Suppressor macrophage treated with lipopolysaccharide for 4 hours (primary cell): ENCODE measurements at regions not wholly inside any gene's neighbourhood (a gene's known extent, or its start where the extent isn't known, plus 50 kb on each side); places are given as distances from the start of the nearest gene placed in this dataset.
"Not testable (repeated sequence)": the region's sequence is repeated elsewhere in the genome, so short reads cannot be mapped to it uniquely, and the experiment has no call there.

Source experiments
- DNase-seq: peaks from one replicate; pipeline ENCODE4 v3.0.0-alpha.2; 2020

DNA sequence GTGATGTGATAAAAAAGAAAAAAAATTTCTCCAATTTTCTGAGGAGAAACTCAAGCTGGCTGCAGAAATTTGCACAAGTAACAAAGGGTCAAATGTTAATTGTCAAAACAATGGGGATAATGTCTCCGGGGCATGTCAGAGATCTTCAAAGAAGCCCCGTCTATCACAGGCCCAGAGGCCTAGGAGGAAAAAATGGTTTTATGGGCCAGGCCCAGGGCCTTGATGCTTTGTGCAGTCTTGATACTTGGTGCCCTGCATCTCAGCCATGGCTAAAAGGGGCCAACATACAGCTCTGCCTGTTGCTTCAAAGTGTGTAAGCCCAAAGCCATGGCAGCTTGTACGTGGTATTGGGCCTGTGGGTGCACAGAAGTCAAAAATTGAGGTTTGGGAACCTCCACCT is 961.0 kb downstream of the FAM133A start:
- no peak for DNase-seq

DNA sequence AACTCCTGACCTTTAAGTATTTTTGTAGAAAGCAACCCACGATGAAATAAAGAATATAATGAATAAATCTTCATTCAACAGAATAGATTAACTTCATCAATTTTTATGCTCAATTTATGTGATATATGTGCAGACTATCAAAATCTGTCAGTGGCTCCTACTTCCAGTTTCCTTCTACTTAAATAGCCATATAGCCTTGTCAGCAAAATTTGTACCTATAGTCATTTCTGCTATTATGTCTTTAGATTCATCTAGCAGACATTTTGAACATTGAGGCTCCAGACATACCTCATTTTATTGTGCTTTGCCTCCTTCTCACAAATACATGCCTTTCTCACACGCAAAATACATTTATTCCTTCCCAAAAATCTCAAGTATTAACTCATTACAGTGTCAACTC is 971.7 kb downstream of the FAM133A start:
- no peak for DNase-seq

DNA sequence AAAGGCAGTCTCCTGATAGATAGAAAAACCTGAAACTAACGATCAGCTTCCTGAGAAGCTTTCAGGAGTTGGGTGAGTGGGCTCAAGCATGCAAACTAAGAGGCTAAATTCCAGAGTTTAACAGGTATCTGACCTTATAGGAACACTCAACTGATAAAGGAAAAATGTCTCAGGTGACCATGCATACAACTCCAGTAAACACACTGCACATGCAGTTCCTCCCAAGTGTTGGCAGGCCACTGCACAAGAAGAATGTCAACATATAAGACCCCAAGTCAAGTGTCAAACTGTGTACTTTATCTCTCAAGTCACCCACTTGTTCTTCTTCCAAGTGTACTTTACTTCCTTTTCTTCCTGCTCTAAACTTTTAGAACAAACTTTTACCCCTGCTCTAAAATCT is 981.2 kb downstream of the FAM133A start:
- DNase-seq, result no peak

DNA sequence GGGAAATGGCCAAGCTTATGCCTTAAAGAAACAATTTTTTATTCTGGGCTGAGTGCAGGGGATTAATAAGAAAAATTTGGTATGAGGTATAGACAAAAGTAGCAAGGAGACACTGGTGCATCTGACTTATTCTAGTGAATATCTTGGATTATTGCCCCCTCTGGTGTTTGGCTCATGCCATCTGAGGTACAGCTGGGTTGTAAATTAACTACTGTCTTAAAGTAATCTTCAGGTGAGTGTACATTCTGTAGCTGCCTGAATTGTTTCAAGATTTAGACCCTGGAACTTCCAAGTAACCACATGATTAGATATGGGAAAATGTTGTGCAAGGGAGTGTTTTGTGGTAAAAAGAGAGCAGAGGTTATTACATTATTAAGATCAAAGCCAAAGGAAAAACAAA is 988.7 kb downstream of the FAM133A start:
- no peak for DNase-seq

DNA sequence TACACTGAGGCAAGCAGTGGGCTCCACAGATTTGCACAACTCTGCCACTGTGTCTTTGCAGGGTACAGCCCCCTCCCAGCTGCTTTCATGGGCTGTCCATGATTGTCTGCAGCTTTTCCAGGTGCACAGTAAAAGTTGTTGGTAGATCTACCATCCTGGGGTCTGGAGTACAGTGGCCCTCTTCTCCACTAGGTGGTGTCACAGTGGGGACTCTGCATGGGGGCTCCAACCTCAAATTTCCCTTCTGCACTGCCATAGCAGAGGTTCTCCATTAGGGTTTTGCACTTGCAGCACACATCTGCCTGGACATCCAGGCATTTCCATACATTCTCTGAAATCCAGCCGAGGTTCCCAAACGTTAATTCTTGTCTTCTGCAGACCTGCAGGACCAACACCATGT is 1002.3 kb downstream of the FAM133A start:
- no peak for DNase-seq

DNA sequence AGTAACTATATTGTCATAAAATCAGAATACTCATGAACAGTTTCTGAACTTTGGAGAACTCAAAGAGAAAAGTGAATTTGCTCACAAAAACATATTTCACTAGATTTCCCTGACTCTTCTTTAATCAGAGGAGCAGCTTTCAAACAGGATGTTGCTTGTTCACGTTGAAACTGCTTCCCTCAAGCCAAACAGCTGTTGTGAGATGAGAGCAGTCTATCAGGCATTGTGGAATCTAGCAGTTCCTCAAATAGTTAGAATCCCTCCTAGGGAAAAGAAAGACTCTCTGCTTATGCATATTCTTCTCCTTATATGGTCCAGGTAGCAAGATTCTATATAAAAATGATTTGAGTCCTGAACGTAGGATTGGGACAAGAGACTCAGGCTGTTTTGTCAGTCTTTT is 1012.1 kb downstream of the FAM133A start:
- DNase-seq, result no peak

DNA sequence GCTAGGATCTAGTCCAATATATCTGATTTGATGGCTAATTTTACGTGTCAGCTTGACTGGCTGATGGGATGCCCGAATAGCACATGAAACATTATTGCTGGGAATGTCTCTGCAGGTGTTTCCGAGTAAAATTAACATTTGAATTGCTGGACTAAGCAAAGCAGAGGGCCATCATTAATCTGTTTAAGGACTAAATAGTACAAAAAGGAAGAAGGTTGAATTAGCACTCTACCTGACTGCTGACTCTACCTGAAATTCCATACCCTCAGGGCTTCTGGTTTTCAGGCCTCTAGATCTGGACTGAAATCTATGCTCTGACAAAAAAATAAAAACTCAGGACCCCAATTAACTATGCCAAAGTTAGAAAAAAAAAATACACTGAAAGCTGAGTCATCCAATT is 1021.9 kb downstream of the FAM133A start:
- DNase-seq, result no peak

DNA sequence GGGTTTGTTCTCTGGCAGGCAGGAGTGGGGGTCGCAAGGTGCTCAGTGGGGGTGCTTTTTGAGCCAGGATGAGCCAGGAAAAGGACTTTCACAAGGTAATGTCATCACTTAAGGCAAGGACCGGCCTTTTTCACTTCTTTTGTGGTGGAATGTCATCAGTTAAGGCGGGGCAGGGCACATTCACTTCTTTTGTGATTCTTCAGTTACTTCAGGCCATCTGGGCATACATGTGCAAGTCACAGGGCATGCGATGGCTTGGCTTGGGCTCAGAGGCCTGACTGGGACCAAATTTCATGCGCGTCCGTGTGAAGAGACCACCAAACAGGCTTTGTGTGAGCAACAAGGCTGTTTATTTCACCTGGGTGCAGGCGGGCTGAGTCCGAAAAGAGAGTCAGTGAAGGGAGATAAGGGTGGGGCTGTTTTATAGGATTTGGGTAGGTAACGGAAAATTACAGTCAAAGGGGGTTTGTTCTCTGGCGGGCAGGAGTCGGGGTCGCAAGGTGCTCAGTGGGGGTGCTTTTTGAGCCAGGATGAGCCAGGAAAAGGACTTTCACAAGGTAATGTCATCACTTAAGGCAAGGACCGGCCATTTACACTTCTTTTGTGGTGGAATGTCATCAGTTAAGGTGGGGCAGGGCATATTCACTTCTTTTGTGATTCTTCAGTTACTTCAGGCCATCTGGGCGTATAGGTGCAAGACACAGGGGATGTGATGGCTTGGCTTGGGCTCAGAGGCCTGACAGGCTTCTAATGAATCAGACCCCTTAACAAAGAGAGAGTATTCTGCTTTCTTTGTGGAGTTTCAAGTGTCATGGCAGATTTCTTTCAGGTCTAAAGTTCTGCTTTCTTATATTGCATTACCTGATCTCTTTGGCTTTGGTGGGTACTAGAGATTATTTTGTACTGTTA is 1030.6 kb downstream of the FAM133A start:
- DNase-seq, result not testable (repeated sequence)

DNA sequence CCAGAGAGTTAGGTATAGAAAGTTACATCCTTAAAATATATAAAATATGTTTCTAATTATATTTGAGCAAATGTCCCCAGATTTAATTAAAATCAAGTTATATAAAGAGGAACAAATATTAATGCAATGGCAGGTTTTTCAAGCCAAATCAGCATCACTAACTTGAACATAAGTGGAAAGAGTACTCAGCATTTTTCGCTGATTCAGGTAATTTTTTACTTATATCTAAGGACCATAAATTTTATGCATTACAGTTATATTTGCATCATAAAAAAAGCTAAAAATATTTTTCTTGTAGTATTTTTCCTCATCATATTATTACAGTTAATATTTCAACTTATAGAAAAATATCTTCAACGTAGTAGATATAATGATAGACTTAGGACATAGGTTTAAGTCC is 1047.4 kb downstream of the FAM133A start:
- no peak for DNase-seq

DNA sequence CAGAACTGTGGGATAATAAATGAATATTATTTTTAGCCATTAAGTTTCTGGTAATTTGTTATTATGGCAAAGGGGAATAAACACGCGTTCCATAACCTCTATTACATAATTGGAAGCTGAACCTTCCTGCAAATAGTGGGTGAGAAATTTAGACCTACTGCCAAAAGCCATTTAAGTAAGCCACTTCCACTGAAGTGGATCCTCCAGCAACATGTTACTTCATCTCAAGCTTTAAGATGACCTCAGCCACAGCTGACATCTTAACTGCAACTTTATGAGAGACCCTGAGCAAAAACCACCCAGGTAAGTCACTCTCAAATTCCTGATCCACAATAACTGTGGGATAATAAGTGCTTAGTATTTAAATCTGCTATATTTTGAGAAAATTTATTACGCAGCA is 1048.6 kb downstream of the FAM133A start:
- no peak for DNase-seq

DNA sequence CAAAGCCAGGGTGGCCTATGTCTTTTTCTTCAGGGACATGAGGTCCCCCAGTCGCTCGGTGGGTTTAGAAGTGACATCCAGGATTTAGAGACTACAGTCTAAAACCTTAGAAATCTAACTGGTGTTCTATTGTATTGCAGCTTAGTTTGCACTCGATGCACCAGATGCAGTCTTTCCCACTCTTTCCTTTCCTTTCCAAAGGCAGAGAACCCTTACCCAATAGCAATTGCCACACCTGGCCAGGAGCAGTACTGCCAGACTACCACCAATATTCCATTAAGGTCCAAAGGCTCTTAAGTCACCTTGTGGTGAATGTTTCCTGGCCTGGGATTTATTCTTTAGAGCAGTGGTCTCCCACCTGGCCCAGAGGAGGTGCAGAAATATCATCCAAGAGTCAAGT is 1068.8 kb downstream of the FAM133A start:
- DNase-seq, result no peak

DNA sequence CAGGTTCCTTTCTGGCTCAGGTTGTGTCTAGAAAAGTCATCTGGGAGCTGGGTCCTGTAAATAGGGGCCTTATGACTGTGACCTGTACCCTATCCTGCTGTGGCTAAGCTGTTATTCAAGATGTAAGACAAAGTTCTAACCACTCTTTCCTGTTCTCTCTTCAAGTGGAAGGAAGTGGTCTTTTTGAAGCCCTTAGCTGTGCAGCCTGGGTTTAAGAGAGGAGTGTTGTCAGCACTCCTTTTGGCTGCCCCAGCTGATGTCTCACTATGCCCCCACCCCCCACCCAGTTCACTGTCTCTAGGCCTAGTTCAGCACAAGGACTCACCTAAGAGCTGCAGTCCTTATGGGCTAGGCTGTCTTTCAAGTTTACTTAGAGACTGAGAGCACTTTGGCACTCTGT is 1069.5 kb downstream of the FAM133A start:
- DNase-seq, result no peak

DNA sequence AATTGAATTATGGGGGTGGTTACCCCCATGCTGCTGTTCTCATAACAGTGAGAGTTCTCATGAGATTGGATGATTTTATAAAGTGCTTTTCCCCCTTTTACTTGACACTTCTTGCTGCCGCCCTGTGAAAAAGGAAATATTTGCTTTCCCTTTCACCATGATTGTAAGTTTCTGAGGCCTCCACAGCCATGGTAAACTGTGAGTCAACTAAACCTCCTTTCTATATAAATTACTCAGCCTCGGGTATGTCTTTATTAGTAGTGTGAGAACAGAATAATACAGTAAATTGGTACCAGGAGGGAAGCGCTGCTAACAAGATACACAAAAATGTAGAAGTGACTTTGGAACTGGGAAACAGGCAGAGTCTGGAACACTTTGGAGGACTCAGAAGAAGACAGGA is 1070.8 kb downstream of the FAM133A start:
- DNase-seq, result no peak

DNA sequence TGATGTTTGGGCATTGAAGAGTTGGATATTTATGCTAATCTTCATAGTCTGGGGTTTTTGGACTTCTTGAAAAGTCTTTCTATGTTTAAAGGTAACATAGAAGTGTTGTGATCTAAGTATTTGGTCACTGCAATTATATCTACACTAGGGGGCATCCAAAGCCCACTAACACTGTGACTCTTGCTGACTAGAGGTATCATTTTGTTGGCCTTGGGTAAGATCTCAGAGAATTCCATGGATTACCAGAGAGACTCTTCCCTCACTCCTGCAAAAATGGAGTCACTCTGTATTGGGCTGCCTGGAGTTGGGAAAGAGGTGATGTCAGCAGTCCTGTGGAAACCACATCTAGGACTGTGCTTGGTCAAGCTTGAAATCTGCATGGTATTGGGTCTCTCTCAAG is 1077.6 kb downstream of the FAM133A start:
- no peak for DNase-seq

DNA sequence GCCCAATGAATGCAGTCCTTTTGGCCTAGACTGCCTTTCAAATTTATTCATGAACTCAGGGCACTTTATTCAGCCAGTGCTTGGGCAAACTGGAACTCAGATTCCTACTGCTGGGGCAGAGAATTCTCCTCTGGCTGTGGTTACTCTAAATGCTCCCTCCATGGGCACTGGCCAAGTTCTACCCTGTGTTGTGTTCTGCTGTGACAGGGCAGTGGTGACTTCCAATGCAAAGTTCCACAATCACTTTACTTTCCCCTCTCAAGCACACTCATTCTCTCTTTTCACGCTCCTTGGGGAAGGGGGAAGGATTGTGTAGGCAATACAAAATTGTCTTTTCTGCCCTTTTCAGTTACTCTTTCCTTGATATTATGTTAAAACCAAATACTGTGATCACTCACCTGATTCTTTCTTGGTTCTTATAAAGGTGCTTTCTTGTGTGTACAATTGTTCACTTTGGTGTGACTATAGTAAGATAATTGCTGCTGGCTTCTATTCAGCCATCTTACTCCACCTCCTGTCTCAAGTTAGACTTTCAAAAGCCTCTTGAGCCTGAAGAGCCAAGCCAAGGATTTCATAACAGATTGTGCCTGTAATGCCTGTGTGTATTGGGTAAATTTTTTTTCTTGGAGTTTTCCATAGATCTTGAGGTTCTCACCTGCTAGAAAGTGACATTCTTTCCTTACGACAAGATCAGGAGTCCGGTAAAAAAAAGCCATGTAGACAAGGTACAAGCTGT is 1078.6 kb downstream of the FAM133A start:
- no peak for DNase-seq

DNA sequence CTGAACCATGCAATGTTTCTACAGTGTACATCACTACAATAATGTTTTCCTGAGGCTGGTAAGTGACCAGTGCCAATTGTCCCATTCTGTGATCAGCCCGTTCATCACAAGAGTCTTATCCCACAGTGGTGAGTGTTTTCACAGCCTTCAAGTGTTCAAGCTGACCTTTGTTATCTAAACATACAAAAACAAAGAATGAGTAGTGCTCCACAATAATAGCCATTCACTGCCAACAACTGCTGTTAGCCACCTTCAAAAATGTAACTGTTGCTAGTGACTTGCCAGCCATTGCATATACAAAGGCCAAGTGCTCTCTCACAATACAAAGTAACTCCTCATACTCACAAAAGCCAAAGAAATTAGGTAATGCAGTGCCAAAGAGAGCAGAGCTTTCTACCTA is 1084.1 kb downstream of the FAM133A start:
- no peak for DNase-seq

DNA sequence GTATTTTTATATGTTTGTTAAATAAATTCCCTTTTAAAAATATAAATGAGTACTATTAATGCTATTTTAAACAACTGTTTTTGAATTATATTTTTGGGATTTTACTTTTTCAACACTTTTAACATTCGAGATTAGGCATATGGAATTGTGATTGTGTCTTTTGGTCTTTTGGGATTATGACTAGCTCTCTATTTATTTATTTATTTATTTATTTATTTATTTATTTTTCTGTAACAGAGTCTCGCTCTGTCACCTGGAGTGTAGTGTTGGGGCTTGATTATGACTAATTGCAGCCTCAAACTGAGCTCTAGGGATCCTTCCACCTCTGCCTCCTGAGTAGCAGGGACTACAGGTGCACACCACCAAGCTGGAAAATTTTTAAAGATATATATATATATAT is 1101.6 kb downstream of the FAM133A start:
- no peak for DNase-seq

DNA sequence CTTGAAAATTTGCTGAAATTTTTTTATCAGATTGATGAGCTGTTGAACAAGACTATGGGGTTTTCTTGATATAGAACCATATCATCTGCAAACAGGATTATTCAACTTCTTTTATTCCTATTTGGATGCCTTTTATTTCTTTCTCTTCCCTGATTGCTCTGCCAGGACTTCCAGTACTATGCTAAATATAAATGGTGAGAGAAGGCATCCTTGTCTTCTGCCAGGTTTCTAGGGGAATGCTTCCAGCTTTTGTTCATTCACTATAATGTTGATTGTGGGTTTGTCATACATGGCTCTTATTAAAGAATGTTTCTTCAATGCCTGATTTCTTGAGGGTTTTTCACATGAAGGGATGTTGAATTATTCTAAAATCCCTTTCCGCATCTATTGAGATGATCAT is 1139.5 kb downstream of the FAM133A start:
- DNase-seq, result no peak

DNA sequence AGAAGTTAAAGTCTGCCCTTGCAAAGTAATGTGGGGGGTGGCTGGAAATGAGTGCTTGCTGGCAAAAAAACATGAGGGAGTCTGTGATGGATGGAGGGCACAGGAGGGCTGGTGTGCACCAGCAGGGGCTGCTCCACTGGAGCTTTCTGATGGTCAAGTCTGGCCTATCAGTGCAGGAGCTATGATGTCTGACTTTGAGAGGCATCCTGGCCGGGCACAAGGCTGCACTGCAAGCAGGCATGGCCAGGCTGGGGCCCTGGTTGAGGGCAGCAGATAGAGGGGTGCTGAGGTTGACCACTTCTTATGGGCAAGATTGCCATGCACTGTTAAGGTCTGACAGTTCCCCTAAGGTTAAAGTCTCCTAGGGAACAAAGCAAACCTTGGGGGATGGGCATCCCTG is 1140.2 kb downstream of the FAM133A start:
- DNase-seq, result no peak

DNA sequence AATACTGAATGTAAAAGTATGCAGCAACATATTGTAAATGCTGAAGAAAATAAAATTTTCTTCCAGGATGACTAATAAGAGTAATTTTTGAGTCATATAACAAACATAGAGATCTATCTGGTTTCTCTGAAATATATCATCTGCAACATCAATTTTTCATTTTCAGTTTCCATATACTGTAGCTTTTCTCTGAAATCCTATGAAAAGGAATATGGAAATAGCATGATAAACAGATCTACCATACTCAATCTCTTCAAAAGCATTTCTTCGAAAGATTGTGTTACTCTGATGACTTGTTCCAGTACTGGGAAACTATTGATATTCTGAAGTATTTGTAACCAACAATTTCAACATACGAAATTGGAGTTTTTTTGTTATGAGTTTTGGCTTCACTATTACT is 1156.7 kb downstream of the FAM133A start:
- no peak for DNase-seq

DNA sequence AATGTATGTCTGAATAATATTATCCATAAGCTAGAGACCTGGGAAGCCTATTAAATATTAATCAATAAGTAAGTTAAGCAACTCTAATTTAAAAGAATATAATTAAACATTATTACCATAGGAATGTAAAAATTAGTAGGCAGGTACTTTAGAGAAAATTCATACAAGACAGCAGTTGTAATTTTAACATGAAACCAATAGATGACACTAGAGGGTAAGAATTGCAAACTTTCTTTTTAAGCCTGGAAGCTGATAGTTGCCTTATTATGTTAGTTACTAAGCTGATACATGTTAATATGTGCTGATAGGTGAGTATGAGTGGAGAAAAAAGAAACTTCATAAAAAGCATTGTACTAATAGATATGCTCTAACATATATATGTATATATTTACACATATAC is 1157.4 kb downstream of the FAM133A start:
- no peak for DNase-seq

DNA sequence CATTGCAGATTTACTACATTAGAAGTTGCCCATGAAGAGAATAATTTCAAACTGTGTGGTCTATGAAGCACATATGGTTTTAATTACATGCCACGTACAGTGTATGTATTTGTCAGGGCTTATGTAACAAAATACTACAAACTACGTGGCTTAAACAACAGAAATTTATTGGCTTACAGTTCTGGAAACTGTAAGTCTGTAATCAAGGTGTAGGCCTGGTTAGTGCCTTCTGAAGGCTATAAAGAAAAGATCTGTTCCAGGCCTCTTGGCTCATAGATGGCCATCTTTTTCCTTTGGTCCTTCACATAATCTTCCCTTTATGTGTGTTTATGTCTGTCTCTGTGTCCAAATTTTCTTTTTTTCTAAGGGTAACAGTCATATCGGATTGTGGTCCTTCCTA is 1160.2 kb downstream of the FAM133A start:
- no peak for DNase-seq

DNA sequence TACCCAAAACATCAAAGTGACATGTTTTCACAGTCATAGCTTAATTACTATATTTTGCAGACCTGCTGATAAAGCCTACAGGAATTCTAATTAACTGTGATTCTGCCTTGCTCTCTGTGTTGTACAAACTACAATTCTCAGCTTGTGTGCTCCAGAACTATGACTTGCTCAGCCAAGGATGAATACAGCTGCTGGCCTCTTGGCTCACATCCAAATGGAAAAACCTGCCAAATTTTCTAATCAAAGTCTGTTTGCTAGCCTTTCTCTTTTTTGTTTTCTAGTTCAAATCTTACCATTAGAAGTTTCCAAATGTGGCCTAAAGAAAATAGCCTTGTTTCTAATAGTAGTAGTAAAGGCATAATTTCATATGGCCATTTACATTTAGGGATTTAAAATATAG is 1176.8 kb downstream of the FAM133A start:
- DNase-seq, result no peak

DNA sequence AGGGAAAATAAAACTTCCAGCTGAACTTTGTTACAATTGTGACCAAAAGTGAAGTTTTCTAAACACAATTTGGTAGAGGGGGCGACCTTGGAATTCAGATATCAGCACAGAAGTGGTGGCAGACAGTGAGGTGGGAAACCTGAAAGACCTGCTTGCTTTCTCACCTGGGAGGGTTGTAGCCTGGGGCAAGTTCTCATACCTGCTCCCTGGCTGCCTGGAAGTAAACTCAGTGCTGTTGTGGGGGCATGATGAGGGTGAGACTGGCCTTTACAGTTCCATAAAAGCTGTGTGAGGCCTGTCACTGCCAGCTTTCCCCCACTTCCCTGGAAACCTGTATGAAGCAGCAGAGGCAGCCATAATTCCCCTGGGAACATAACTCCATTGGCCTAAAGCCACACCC is 1180.2 kb downstream of the FAM133A start:
- DNase-seq, result no peak

DNA sequence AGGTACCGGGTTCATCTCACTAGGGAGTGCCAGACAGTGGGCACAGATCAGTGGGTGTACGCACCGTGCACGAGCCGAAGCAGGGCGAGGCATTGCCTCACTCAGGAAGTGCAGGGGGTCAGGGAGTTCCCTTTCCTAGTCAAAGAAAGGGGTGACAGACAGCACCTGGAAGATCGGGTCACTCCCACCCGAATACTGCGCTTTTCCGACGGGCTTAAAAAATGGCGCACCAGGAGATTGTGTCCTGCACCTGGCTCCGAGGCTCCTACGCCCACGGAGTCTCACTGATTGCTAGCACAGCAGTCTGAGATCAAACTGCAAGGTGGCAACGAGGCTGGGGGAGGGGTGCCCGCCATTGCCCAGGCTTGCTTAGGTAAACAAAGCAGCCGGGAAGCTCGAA is 1188.5 kb downstream of the FAM133A start:
- not testable (repeated sequence) for DNase-seq
